ENCODE measurements at regions not wholly inside any gene's neighbourhood (a gene's known extent, or its start where the extent isn't known, plus 50 kb on each side); places are given as distances from the start of the nearest gene placed in this dataset.

- no peaks in the 10 kb centered on the region for H3K36me3 Mint-ChIP-seq
- H3K9me3 Mint-ChIP-seq, result no peaks in the 10 kb centered on the region
- Histone ChIP-seq H3K27ac (ENCODE audit: low read depth, low read length) (no peak overlapping the region), H3K4me3 (ENCODE audit: low read length) (no peak overlapping the region), H3K27me3 (ENCODE audit: control insufficient read depth in 2 of 2, insufficient read depth in 2 of 2, low read length in 2 of 2) (no peaks in the 10 kb centered on the region), H3K9me3 (ENCODE audit: control insufficient read depth in 2 of 3, low read length in 3 of 3) (no peaks in the 10 kb centered on the region), H3K36me3 (ENCODE audit: control insufficient read depth in 2 of 3, insufficient read depth in 3 of 3, low read length in 3 of 3) (no peaks in the 10 kb centered on the region), H3K4me1 (ENCODE audit: control insufficient read depth in 2 of 2, insufficient read depth in 2 of 2, low read length in 2 of 2) (no peaks in the 10 kb centered on the region)
- ATAC-seq (no peak), DNase-seq (no peak)
- no peak overlapping the region for H3K27ac Mint-ChIP-seq
- POLR2A ChIA-PET, result no interaction called here
- CTCF ChIA-PET, result no interaction called here
- intact Hi-C loops (cut with micrococcal nuclease), result no loop called here
- no peaks in the 10 kb centered on the region for H3K4me1 Mint-ChIP-seq
- no peak overlapping the region for H3K4me3 Mint-ChIP-seq
- peaks cover 0 to 29% (median 27%) of the 10 kb centered on the region in 5 donors for H3K27me3 Mint-ChIP-seq
These were observed 372.3 kb upstream of the NRP1 start for GRCh38 chr10:33706746-33707145.

- Histone ChIP-seq H3K36me3 (ENCODE audit: control insufficient read depth in 2 of 3, insufficient read depth in 3 of 3, low read length in 3 of 3) (no peaks in the 10 kb centered on the region), H3K9me3 (ENCODE audit: control insufficient read depth in 2 of 3, low read length in 3 of 3) (no peaks in the 10 kb centered on the region), H3K4me3 (ENCODE audit: low read length) (no peak overlapping the region), H3K27ac (ENCODE audit: low read depth, low read length) (no peak overlapping the region), H3K4me1 (ENCODE audit: control insufficient read depth in 2 of 2, insufficient read depth in 2 of 2, low read length in 2 of 2) (no peaks in the 10 kb centered on the region), H3K27me3 (ENCODE audit: control insufficient read depth in 2 of 2, insufficient read depth in 2 of 2, low read length in 2 of 2) (no peaks in the 10 kb centered on the region)
- DNase-seq, result no peak
- Mint-ChIP-seq H3K27ac (no peak overlapping the region), H3K36me3 (no peaks in the 10 kb centered on the region), H3K4me1 (no peaks in the 10 kb centered on the region), H3K9me3 (no peaks in the 10 kb centered on the region), H3K4me3 (no peak overlapping the region), H3K27me3 (peaks cover 0 to 33% (median 28%) of the 10 kb centered on the region in 5 donors)
- POLR2A ChIA-PET, result no interaction called here
- intact Hi-C loops (cut with micrococcal nuclease), result no loop called here
- ATAC-seq, result no peak
- CTCF ChIA-PET, result no interaction called here
These were observed 371.7 kb upstream of the NRP1 start for GRCh38 chr10:33706191-33706590.

- H3K27ac Mint-ChIP-seq, result no peak overlapping the region
- Histone ChIP-seq H3K9me3 (ENCODE audit: control insufficient read depth in 2 of 3, low read length in 3 of 3) (no peaks in the 10 kb centered on the region), H3K27me3 (ENCODE audit: control insufficient read depth in 2 of 2, insufficient read depth in 2 of 2, low read length in 2 of 2) (no peaks in the 10 kb centered on the region), H3K4me1 (ENCODE audit: control insufficient read depth in 2 of 2, insufficient read depth in 2 of 2, low read length in 2 of 2) (no peaks in the 10 kb centered on the region), H3K36me3 (ENCODE audit: control insufficient read depth in 2 of 3, insufficient read depth in 3 of 3, low read length in 3 of 3) (no peaks in the 10 kb centered on the region), H3K27ac (ENCODE audit: low read depth, low read length) (no peak overlapping the region), H3K4me3 (ENCODE audit: low read length) (no peak overlapping the region)
- DNase-seq (no peak), ATAC-seq (no peak)
- H3K4me3 Mint-ChIP-seq, result no peak overlapping the region
- H3K9me3 Mint-ChIP-seq, result no peaks in the 10 kb centered on the region
- ChIA-PET CTCF (no interaction called here), POLR2A (no interaction called here)
- intact Hi-C loops (cut with micrococcal nuclease), result no loop called here
- H3K36me3 Mint-ChIP-seq, result no peaks in the 10 kb centered on the region
- no peaks in the 10 kb centered on the region for H3K4me1 Mint-ChIP-seq
- peaks cover 2 to 42% (median 35%) of the 10 kb centered on the region in 5 donors for H3K27me3 Mint-ChIP-seq
These were observed 369.9 kb upstream of the NRP1 start for GRCh38 chr10:33704214-33704830.

- Mint-ChIP-seq H3K36me3 (no peaks in the 10 kb centered on the region), H3K4me3 (no peak overlapping the region), H3K27me3 (peaks cover 2 to 44% (median 35%) of the 10 kb centered on the region in 5 donors), H3K9me3 (no peaks in the 10 kb centered on the region), H3K27ac (no peak overlapping the region), H3K4me1 (no peaks in the 10 kb centered on the region)
- Histone ChIP-seq H3K4me1 (ENCODE audit: control insufficient read depth in 2 of 2, insufficient read depth in 2 of 2, low read length in 2 of 2) (no peaks in the 10 kb centered on the region), H3K9me3 (ENCODE audit: control insufficient read depth in 2 of 3, low read length in 3 of 3) (no peaks in the 10 kb centered on the region), H3K27me3 (ENCODE audit: control insufficient read depth in 2 of 2, insufficient read depth in 2 of 2, low read length in 2 of 2) (no peaks in the 10 kb centered on the region), H3K36me3 (ENCODE audit: control insufficient read depth in 2 of 3, insufficient read depth in 3 of 3, low read length in 3 of 3) (no peaks in the 10 kb centered on the region), H3K27ac (ENCODE audit: low read depth, low read length) (no peak overlapping the region), H3K4me3 (ENCODE audit: low read length) (no peak overlapping the region)
- ChIA-PET POLR2A (no interaction called here), CTCF (no interaction called here)
- ATAC-seq, result no peak
- intact Hi-C loops (cut with micrococcal nuclease), result no loop called here
- DNase-seq, result no peak
These were observed 369.2 kb upstream of the NRP1 start for GRCh38 chr10:33703501-33704213.

GRCh38 chr10:33698033-33698432, 363.6 kb upstream of the NRP1 start:
- no peaks in the 10 kb centered on the region for H3K4me1 ChIP-seq (ENCODE audit: control insufficient read depth in 2 of 2, insufficient read depth in 2 of 2, low read length in 2 of 2)
- H3K27me3 ChIP-seq (ENCODE audit: control insufficient read depth in 2 of 2, insufficient read depth in 2 of 2, low read length in 2 of 2), result no peaks in the 10 kb centered on the region
- intact Hi-C loops (cut with micrococcal nuclease), result no loop called here
- ATAC-seq (no peak), DNase-seq (no peak)
- H3K9me3 ChIP-seq (ENCODE audit: control insufficient read depth in 2 of 3, low read length in 3 of 3), result no peaks in the 10 kb centered on the region
- H3K27ac Mint-ChIP-seq, result no peak overlapping the region
- no peak overlapping the region for H3K4me3 Mint-ChIP-seq
- H3K36me3 Mint-ChIP-seq, result peaks cover 0 to 11% (median 0%) of the 10 kb centered on the region in 5 donors
- H3K9me3 Mint-ChIP-seq, result peaks cover 0 to 17% (median 6%) of the 10 kb centered on the region in 11 donors
- peaks cover 2 to 42% (median 24%) of the 10 kb centered on the region in 5 donors for H3K27me3 Mint-ChIP-seq
- no peak overlapping the region for H3K27ac ChIP-seq (ENCODE audit: low read depth, low read length)
- no peak overlapping the region for H3K4me3 ChIP-seq (ENCODE audit: low read length)
- ChIA-PET POLR2A (interaction anchor here (0.6 kb wide), 1 partner anchor 134 kb away, joined by 3 read pairs; no protein-coding TSS in a partner anchor), CTCF (no interaction called here)
- H3K4me1 Mint-ChIP-seq, result no peaks in the 10 kb centered on the region
- H3K36me3 ChIP-seq (ENCODE audit: control insufficient read depth in 2 of 3, insufficient read depth in 3 of 3, low read length in 3 of 3), result no peaks in the 10 kb centered on the region

DNA sequence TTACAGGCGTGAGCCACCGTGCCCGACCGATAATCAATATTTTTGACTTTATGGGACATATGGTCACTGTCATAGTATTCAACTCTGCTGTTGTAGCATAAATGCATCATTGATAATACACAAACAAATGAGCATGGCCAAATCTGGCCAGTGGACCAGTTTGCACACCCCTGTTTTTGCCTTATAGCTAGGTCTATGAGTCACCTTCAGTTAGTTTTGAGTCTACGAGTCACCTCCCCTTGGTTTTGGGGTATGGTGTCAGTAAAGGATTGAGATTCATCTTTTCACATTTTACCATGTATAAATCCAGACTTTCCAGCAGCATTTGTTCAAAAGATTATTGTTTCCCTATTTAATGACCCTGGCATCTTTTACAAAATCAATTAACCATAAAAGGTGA, 362.5 kb upstream of the NRP1 start:
- Mint-ChIP-seq H3K27me3 (peaks cover 2 to 34% (median 17%) of the 10 kb centered on the region in 5 donors), H3K36me3 (peaks cover 0 to 11% (median 0%) of the 10 kb centered on the region in 5 donors), H3K4me3 (no peak overlapping the region), H3K4me1 (no peaks in the 10 kb centered on the region), H3K27ac (no peak overlapping the region), H3K9me3 (peaks cover 3 to 23% (median 10%) of the 10 kb centered on the region in 11 donors)
- no peak overlapping the region for H3K4me3 ChIP-seq (ENCODE audit: low read length)
- H3K27ac ChIP-seq (ENCODE audit: low read depth, low read length), result no peak overlapping the region
- no peaks in the 10 kb centered on the region for H3K9me3 ChIP-seq (ENCODE audit: control insufficient read depth in 2 of 3, low read length in 3 of 3)
- no peak for DNase-seq
- no peak for ATAC-seq
- intact Hi-C loops (cut with micrococcal nuclease), result no loop called here
- POLR2A ChIA-PET, result no interaction called here
- H3K36me3 ChIP-seq (ENCODE audit: control insufficient read depth in 2 of 3, insufficient read depth in 3 of 3, low read length in 3 of 3), result no peaks in the 10 kb centered on the region
- H3K27me3 ChIP-seq (ENCODE audit: control insufficient read depth in 2 of 2, insufficient read depth in 2 of 2, low read length in 2 of 2), result no peaks in the 10 kb centered on the region
- H3K4me1 ChIP-seq (ENCODE audit: control insufficient read depth in 2 of 2, insufficient read depth in 2 of 2, low read length in 2 of 2), result no peaks in the 10 kb centered on the region
- CTCF ChIA-PET, result no interaction called here

- ChIA-PET CTCF (no interaction called here), POLR2A (no interaction called here)
- H3K27me3 ChIP-seq (ENCODE audit: control insufficient read depth in 2 of 2, insufficient read depth in 2 of 2, low read length in 2 of 2), result no peaks in the 10 kb centered on the region
- H3K27ac Mint-ChIP-seq, result no peak overlapping the region
- H3K4me1 Mint-ChIP-seq, result no peaks in the 10 kb centered on the region
- DNase-seq (no peak), ATAC-seq (no peak)
- H3K9me3 ChIP-seq (ENCODE audit: control insufficient read depth in 2 of 3, low read length in 3 of 3), result no peaks in the 10 kb centered on the region
- peaks cover 0 to 13% (median 0%) of the 10 kb centered on the region in 5 donors for H3K36me3 Mint-ChIP-seq
- H3K4me3 Mint-ChIP-seq, result no peak overlapping the region
- H3K27me3 Mint-ChIP-seq, result peaks cover 1 to 23% (median 9%) of the 10 kb centered on the region in 5 donors
- no peak overlapping the region for H3K4me3 ChIP-seq (ENCODE audit: low read length)
- intact Hi-C loops (cut with micrococcal nuclease), result no loop called here
- peaks cover 5 to 37% (median 23%) of the 10 kb centered on the region in 11 donors for H3K9me3 Mint-ChIP-seq
- no peaks in the 10 kb centered on the region for H3K4me1 ChIP-seq (ENCODE audit: control insufficient read depth in 2 of 2, insufficient read depth in 2 of 2, low read length in 2 of 2)
- H3K36me3 ChIP-seq (ENCODE audit: control insufficient read depth in 2 of 3, insufficient read depth in 3 of 3, low read length in 3 of 3), result no peaks in the 10 kb centered on the region
- H3K27ac ChIP-seq (ENCODE audit: low read depth, low read length), result no peak overlapping the region
These were observed 361.1 kb upstream of the NRP1 start for GRCh38 chr10:33695536-33695935.

All from naive thymus-derived CD4-positive, alpha-beta T cell (primary cell).